Skeletal muscle cell (primary cell): ENCODE measurements at regions not wholly inside any gene's neighbourhood (a gene's known extent, or its start where the extent isn't known, plus 50 kb on each side); places are given as distances from the start of the nearest gene placed in this dataset.

Experiments used
- DNase-seq: peaks from one replicate; pipeline ENCODE4 v3.0.0-alpha.2; 2010; ENCODE audit warnings: low read depth
- H3K4me3 ChIP-seq: 2 replicates; pipeline ENCODE4 v1.5.1; 2011; ENCODE audit warnings: low read depth, mild to moderate bottlenecking, control low read depth, low read length, moderate library complexity

DNA sequence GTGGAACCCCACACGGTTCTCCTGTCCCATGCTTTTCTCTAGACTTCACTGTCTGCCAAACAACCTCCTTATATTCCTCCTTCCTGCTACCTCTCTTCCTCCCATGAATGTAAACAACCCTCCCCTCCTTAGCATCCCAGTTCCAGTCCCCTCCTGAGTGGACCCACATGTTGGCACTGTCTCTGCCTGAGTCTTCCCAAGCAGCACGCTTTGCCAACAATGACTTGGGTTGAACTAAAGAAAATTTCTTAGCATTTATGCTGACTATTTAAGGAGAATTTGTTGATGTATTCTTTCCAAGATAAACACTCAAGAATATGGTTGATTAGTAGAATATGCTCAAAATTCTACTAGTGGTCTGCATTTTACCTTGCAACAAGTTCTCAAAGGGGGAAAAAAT lies 338.0 kb downstream of the TNS1 start:
- DNase-seq = no peak
- H3K4me3 ChIP-seq = no peak overlapping the region

DNA sequence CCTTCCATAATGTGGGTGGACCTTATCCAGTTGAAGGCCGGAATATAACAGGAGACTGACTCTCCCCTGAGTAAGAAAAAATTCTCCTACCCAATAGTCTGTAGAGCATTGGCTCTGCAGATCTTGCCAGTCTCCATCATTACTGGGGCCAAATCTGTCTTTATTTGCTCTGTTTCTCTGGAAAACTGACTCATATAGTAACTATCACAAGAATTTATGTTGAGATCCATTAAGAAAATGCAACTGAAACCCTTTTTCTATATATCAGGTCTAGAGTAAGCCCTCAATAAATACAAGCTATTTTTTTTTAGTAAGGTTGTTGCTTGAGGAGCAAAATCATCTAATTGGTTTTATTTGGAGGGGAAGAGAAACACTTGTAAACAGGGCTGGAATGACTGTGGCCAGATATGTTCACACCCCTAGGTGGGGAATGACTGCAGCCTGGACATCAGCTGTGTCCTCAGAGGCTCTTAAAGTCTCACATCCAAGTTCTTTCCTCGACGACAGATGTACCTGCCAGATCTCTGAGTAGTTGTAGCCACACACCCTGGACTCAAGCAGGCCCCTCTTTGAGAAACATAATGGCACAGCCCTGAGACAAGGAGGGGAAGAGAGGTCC lies 339.7 kb downstream of the TNS1 start:
- H3K4me3 ChIP-seq = no peak overlapping the region
- no peak for DNase-seq

DNA sequence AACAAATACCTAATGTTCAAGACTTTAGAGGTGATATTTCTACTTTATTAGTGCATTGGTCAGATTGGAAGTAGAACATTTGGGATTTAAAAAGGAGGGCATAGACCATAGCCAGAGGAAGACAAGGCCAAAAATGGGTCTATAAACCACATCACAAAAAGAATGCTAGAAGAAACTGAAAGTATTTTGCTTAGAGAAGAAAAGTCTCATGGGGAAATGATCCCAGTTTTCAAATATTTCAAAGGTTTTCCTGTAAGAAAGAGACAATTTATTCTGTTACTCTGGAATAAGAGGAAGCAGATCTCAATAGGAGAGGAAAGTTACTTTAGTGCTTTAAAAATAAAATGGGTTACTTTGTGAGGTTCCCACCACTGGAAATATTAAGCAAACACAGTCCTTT lies 341.4 kb downstream of the TNS1 start:
- DNase-seq = no peak
- no peak overlapping the region for H3K4me3 ChIP-seq

DNA sequence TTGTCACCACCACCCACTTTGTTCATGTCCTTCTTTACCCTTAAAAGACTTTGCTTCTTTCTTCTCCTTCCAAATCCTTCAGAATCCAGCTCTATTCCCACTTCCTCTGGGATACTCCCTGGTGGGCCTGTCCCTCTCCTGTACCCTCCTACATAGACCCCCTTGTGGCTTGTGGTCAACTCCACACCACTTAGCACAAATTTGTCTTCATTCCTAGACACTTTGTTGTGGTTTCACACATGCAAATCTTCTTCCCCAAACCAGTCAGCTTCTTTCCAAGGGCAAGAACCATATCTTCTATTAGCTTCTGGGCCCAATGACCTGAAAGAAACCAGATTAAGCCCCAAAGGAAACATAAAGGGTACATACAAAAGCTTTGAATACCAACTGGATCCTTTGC lies 342.4 kb downstream of the TNS1 start:
- no peak overlapping the region for H3K4me3 ChIP-seq
- DNase-seq = no peak

DNA sequence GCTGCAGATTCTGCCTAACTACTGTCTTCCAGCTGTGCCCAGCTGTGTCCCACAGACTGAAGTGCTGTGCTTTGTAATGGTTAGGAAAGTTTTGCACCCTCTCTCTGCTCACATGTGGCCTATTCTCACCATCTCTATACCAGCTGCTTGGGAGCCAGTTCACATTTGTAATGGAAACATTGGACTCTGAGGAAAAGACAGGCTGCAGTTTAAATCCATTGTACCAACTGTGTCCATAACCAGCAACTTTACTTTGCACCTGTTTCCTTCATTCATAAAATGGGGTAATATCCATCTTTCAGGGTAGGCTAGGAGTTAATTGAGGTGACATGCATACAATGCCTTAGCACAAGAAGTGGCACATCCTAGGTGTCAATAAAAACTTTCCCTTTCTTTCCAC lies 344.0 kb downstream of the TNS1 start:
- DNase-seq = no peak
- no peak overlapping the region for H3K4me3 ChIP-seq

DNA sequence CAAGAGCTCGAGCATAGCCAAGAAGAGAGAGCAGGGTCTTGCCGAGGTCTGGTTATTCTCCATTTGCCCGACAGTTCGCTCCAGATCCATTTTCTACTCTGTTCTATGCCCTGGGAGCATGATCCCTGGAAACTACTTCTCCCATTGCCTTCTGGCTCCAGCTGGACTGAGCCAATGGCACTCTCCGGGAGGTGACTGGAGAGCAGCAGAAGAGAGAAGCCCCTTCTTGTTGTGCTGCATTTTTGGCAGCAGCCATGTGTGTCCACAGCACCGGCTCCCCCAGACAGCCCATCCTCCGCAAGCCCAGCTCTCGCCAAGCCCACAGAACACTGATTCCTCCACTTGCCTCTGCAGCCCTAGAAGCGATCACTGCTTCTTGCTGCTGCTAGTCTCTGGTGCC lies 345.5 kb downstream of the TNS1 start:
- H3K4me3 ChIP-seq = no peak overlapping the region
- no peak for DNase-seq

DNA sequence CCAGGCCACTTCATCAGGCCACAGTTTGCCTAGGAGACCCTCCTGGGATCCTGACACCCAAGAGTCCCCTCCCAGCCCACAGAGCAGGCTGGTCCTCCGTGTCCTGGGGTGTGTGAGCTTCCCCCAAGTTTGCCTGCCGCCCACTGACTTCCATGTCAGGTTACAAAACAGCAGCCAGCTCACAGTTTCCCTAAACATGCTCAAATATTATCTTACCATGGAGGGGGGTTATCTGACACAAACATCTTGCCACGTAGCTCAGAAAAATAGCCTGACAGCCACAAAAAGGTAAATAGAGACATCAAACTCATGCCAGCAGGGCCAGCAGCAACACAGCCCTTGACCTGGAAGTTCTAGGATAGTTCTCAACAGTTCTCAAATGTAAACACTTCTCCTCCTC lies 346.5 kb downstream of the TNS1 start:
- DNase-seq = no peak
- no peak overlapping the region for H3K4me3 ChIP-seq

DNA sequence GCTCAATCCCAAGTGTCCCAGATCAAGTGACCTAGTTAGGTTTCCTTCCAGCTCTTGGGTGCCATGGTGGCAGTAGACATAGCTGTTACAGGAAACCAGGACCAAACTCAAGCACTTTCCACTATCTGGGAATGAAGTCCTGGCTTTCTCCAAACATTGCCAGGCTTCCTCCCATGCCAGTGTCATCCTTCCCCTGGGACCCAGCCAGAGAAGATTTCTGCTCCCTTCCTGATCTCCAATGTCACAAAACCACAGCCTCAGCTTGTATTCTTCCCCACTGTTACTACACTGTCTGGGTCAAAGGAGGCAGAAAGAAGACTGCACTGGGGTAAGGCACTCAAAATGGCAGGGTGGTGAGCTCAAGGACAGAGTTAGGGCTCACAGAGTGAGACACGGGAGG lies 347.1 kb downstream of the TNS1 start:
- no peak for DNase-seq
- no peak overlapping the region for H3K4me3 ChIP-seq

DNA sequence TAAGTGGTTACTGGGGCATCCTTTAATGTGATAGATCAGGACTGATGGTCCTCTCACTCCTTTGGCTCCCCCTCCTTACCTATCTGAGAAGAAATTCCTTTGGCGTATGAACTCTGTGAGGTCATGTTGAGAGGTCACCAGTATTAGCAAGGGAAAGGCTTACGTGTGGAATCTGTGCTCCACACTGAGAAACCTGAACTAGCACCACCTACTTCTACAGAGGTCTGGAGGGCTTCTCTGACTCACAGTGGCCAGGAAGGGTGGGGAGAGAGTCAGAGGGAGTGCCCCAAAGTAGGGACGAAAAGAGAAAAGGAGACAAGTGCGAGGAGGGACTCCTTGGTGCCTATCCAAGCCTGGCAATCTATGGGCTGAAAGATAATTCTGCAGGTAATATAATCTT lies 348.6 kb downstream of the TNS1 start:
- H3K4me3 ChIP-seq = no peak overlapping the region
- no peak for DNase-seq

DNA sequence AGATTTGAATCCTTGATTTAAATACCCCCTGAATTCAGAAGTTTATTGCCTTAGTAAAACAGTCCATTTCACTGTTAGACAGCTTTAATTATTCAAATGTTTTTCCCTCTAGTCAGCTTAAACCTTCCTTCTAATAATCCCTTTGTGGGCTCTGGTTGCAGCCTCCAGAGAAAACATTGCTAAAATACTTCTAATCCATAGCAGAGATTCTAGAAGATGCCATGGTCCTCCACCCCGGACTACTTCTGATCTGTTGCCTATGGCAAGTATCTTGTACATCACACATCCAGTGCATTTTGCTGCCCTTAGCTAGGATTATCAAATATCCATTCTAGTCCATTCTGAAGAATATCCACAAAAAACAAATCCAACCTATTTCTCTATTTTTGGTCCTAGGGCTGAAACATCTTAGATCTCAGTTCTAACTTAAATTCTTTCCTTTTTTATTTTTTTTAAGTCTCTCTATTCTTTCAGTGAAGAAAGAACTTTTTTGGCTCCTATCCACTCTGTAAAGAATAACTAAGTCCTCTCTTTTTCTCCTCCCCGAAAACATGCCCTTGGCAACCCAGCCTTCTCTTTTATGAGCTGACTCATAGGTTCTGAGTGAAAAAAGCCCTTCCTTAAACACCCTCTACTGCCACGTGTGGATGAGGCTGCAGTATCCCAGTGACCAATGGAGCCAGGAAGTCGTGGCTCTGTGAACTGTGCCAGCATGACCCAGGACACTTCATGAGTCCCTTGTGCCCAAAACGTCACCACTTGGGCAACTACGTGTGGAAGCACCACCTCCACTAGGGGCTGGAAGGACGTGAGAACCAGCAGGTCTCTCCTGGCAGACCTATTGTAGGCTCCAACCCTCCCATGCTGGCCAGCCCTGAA lies 349.8 kb downstream of the TNS1 start:
- H3K4me3 ChIP-seq = no peak overlapping the region
- DNase-seq = peak; percentile 71

DNA sequence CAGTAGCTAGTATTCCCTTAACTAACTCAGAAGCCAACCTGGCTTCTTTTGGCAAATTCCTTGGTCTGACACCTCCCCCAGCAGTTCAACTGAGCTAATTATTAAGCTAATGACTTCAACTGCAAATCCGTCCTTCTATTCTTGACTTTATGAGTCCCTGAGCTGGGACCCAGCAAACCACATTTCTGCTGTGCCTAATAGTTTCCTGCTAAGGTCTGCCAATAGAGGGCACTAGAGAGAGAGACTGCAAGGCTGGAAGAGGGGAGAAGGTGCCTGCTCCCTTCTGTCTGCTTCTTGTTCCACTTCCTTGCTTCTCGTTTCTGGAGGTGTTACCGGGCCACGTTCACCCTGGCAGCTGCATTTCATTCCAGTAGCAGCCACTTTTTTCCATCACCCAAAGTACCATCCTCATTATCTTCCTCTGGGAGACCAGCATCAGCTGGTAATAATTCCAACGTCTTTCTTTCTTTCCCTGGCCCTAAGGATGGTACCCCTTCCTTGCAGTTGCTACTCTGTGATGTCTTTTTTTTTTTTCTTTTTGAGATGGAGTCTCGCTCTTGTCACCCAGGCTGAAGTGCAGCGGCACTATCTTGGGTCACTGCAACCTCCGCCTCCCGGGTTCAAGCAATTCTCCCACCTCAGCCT lies 352.0 kb downstream of the TNS1 start:
- no peak overlapping the region for H3K4me3 ChIP-seq
- no peak for DNase-seq

DNA sequence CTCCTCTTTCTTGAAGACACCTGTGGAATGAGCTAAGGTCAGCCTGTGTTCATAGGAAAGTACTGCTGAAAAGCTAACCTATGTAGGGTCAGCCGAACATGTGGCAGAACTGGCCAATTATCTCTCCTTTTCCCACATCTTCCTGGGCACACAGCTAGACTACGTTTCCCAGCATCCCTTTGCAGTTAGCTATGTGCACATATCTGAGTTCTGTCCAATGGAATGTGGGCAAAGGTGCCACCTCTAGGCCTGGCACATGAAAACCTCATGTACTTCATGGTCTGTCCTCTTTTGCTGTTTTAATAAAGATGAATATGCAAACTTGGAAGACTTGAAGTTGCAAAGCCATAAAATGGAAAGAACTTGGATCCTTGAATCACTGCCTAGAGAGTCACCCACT lies 352.6 kb downstream of the TNS1 start:
- DNase-seq = no peak
- H3K4me3 ChIP-seq = no peak overlapping the region

DNA sequence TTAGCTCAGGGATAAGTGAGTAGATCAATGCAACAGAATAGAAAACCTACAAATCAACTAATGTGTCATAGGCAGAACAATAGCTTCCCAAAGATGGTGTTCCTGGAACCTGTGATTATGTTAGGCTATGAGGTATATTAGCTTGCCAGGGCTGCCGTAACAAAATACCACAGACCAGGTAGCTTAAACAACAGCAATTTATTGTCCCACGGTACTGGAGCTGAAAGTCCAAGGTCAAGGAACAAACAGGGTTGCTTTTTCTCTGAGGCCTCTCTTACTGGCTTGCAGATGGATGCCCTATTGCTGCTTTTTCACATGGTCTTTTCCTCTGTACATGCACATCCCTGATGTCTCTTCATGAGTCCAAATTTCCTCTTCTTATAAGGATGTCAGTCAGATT lies 354.9 kb downstream of the TNS1 start:
- DNase-seq = no peak
- H3K4me3 ChIP-seq = no peak overlapping the region

DNA sequence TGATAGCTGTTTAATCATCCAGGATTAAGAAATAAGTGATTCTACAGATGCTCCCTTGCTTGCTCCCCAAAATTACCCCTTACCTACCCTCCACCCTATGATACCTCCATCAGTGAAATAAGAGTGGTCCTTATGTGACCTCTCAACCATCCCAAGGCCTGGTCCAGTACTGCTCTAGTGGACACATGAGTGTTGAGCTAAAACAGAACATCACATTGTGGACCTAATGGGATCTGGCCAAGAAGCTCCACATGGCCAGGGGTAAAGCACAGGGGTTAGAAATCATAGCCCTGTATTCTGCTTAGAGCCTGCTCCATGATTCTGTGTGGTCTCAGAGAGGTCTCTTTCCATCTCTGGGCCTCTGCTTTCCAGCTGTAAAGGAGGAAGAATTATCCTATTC lies 355.6 kb downstream of the TNS1 start:
- H3K4me3 ChIP-seq = no peak overlapping the region
- DNase-seq = no peak

DNA sequence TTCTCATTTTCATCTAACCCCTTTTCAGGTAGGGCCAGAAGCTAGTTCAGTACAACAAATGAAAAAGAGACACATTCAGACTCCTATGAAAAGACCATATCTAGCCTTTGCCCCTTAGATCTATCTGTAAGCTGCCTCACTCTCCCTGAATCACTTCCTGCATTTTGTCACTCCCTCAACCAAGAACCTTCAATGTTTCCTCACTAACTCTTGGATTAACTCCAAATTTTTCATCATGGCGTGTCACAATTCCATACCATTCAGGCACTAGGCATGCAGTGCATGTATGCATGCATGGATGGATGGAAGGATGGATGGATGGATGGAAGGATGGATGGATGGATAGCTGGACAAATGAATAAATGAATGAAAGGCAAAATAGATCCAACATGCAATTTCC lies 356.9 kb downstream of the TNS1 start:
- no peak overlapping the region for H3K4me3 ChIP-seq
- DNase-seq = no peak

DNA sequence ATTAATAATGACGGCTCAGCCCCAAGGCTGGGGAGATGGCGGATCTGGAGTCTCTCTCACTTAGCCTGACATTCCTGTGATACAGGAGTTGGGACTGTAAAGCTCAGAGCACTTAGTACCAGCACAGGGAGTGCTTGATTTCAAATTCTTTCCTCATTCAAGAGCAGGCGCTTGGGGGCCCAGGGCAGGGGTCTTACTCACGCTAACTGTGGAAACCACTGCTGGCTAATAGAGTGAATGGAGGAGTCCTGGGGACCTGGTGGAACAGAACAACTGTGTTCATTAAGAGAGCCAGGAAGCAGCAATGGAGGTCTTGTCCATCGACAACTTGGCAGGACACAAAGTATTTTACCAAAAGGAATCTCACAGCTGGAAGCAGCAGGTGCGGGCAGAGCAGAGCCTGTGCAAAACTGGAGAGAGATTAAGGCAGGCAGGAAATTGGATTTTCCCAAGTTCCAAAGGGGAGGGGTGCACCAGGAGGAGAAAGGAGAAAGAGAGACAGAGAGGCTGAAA lies 358.9 kb downstream of the TNS1 start:
- DNase-seq = peak; percentile 30
- H3K4me3 ChIP-seq = no peak overlapping the region

DNA sequence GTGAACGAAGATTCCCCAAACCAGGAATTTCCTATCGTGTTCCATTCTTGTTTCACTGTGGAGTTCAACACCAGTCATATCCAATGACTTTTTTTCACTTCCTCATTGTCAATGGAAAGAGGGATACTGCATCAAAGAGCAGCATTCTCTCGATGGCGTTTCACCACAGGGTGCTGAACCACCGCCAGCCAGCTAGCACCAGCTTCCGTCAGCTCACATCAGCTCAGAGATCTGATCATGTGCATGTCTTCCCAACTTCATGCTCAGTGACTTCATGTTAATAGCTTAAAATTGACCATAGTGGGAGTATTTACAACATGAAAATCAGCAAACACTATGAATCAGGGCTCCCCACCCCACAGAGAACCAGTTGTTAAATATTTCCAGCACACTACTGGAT lies 359.9 kb downstream of the TNS1 start:
- DNase-seq = no peak
- no peak overlapping the region for H3K4me3 ChIP-seq

DNA sequence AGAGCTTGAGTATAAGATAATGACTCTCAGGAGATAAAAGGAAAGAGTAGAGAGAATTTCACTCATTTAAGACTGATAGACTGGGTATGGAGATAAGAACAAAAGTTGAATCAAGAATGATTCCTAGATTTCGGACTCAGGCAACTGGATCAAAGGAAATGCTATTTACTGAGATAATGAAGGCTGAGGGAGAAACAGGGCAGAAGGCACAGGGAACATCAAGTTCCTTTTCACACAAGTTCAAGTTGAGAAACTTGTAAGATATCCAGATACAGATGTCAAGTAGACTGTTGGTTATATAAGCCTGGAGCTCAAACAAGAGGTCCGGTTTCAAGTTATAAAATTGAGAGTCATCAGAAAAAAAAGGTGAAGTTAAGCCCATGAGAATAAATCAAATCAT lies 360.8 kb downstream of the TNS1 start:
- no peak overlapping the region for H3K4me3 ChIP-seq
- DNase-seq = no peak

DNA sequence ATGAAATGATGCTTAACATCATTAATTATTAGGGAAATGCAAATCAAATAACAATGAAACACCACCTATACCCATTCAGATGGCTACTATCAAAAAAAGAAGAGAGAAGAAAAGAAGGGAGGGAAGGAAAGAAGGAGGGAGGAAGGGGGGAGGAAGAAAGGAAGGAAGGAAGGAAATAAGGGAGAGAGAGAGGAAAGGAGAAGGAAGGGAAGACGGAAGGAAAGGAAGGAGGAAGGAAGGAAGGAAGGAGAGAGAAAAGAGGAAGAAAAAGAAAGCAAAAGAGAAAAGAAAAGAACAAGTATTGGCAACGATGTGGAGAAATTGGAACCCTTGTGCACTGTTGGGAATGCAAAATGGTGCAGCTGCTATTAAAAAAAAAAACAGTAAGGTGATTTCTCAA lies 363.3 kb downstream of the TNS1 start:
- H3K4me3 ChIP-seq = no peak overlapping the region
- DNase-seq = no peak

DNA sequence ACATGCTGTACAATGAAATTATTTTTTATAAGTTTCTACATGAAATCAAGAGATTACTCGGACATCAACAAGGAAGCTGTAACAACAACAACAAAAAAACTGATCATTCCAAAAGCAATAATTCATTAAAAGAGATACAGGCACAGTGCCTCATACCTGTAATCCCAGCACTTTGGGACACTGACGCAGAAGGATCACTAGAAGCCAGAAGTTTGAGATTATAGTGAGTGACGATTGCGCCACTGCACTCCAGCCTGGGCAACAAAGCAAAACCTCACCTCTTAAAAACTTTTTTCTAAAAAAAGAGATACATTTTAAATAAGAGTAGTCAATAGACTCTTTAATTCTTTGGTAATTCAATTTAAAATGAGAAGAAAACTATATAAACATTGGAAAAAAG lies 364.3 kb downstream of the TNS1 start:
- H3K4me3 ChIP-seq = no peak overlapping the region
- DNase-seq = no peak

DNA sequence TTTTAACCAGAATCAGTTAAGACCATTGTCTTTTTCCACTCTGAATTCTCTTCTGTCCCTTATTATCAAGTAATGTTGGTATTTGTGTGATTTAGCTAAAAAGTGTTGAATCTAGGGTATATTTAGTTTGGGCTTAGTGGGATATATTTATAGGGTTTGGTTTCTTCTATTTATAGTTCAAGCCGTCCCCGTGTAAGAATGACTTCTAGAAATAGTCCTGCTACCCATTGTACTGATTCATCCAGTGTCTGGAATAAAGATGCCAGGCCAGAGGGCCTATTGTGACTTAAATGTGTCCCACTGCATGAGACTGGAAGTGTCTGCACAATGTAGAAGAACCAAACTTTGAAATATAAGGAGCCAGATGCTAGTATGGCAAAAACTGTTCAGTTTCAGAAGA lies 364.8 kb downstream of the TNS1 start:
- DNase-seq = no peak
- H3K4me3 ChIP-seq = no peak overlapping the region
